ENCODE measurements at regions not wholly inside any gene's neighbourhood (a gene's known extent, or its start where the extent isn't known, plus 50 kb on each side); places are given as distances from the start of the nearest gene placed in this dataset.

- TF ChIP-seq Cebpa-rat (IDR thresholded peaks at IDR 0.05), result no peak
- H3K9ac ChIP-seq, result no peak overlapping the region
- H4K20me1 ChIP-seq, result peaks cover 10% of the 10 kb centered on the region; the same call in 1 of the 2 replicates
- peaks cover 21% of the 10 kb centered on the region; the same call in 1 of the 2 replicates for H3K36me3 ChIP-seq
- no peaks in the 10 kb centered on the region for H3K9me3 ChIP-seq
- H3K4me3 ChIP-seq, result no peak overlapping the region
- no peak overlapping the region for H3K27ac ChIP-seq
- no peaks in the 10 kb centered on the region for H3K4me1 ChIP-seq
- H3K4me2 ChIP-seq, result no peak overlapping the region
- no peaks in the 10 kb centered on the region for H3K27me3 ChIP-seq
These were observed 387.8 kb upstream of the WWC1 start for GRCh38 chr5:167903659-167904058.

GRCh38 chr5:167905919-167906853 lies 385.3 kb upstream of the WWC1 start:
- H3K9ac ChIP-seq, result no peak overlapping the region
- H3K27ac ChIP-seq, result no peak overlapping the region
- no peaks in the 10 kb centered on the region for H3K27me3 ChIP-seq
- no peak for TF ChIP-seq Cebpa-rat (IDR thresholded peaks at IDR 0.05)
- no peaks in the 10 kb centered on the region for H3K4me1 ChIP-seq
- peaks cover 4% of the 10 kb centered on the region; the same call in 1 of the 2 replicates for H3K36me3 ChIP-seq
- no peak overlapping the region for H3K4me3 ChIP-seq
- no peak overlapping the region for H3K4me2 ChIP-seq
- no peaks in the 10 kb centered on the region for H3K9me3 ChIP-seq
- H4K20me1 ChIP-seq, result peaks cover 10% of the 10 kb centered on the region; the same call in 1 of the 2 replicates

GRCh38 chr5:167908606-167909005 lies 382.8 kb upstream of the WWC1 start:
- TF ChIP-seq Cebpa-rat (IDR thresholded peaks at IDR 0.05), result no peak
- Histone ChIP-seq H3K4me2 (no peak overlapping the region), H3K4me1 (no peaks in the 10 kb centered on the region), H3K9me3 (no peaks in the 10 kb centered on the region), H3K9ac (no peak overlapping the region), H3K36me3 (peaks cover 15% of the 10 kb centered on the region; the same call in 1 of the 2 replicates), H3K27ac (no peak overlapping the region), H4K20me1 (peaks cover 8% of the 10 kb centered on the region; the same call in 1 of the 2 replicates), H3K27me3 (no peaks in the 10 kb centered on the region), H3K4me3 (no peak overlapping the region)

- peaks cover 31% of the 10 kb centered on the region; the same call in 1 of the 2 replicates for H4K20me1 ChIP-seq
- H3K4me1 ChIP-seq, result no peaks in the 10 kb centered on the region
- H3K9me3 ChIP-seq, result no peaks in the 10 kb centered on the region
- peaks cover 44% of the 10 kb centered on the region for H3K36me3 ChIP-seq
- H3K27ac ChIP-seq, result no peak overlapping the region
- H3K4me2 ChIP-seq, result no peak overlapping the region
- H3K4me3 ChIP-seq, result no peak overlapping the region
- H3K9ac ChIP-seq, result no peak overlapping the region
- H3K27me3 ChIP-seq, result no peaks in the 10 kb centered on the region
- no peak for TF ChIP-seq Cebpa-rat (IDR thresholded peaks at IDR 0.05)
These were observed 378.3 kb upstream of the WWC1 start for GRCh38 chr5:167912941-167913665.

GRCh38 chr5:167915237-167915636 lies 376.2 kb upstream of the WWC1 start:
- no peak overlapping the region for H3K9ac ChIP-seq
- no peak overlapping the region for H3K27ac ChIP-seq
- TF ChIP-seq Cebpa-rat (IDR thresholded peaks at IDR 0.05), result no peak
- peaks cover 49% of the 10 kb centered on the region for H3K36me3 ChIP-seq
- no peaks in the 10 kb centered on the region for H3K27me3 ChIP-seq
- H3K4me1 ChIP-seq, result no peaks in the 10 kb centered on the region
- H3K9me3 ChIP-seq, result no peaks in the 10 kb centered on the region
- H4K20me1 ChIP-seq, result peaks cover 31% of the 10 kb centered on the region; the same call in 1 of the 2 replicates
- no peak overlapping the region for H3K4me3 ChIP-seq
- H3K4me2 ChIP-seq, result no peak overlapping the region

GRCh38 chr5:167916261-167916691 lies 375.2 kb upstream of the WWC1 start:
- H3K27ac ChIP-seq, result no peak overlapping the region
- H3K36me3 ChIP-seq, result peaks cover 49% of the 10 kb centered on the region
- H3K4me2 ChIP-seq, result no peak overlapping the region
- TF ChIP-seq Cebpa-rat (IDR thresholded peaks at IDR 0.05), result no peak
- H3K27me3 ChIP-seq, result no peaks in the 10 kb centered on the region
- H3K4me3 ChIP-seq, result no peak overlapping the region
- no peaks in the 10 kb centered on the region for H3K4me1 ChIP-seq
- peaks cover 37% of the 10 kb centered on the region; the same call in 1 of the 2 replicates for H4K20me1 ChIP-seq
- H3K9me3 ChIP-seq, result no peaks in the 10 kb centered on the region
- no peak overlapping the region for H3K9ac ChIP-seq

- no peak overlapping the region for H3K9ac ChIP-seq
- peaks cover 49% of the 10 kb centered on the region for H3K36me3 ChIP-seq
- H3K4me1 ChIP-seq, result no peaks in the 10 kb centered on the region
- no peak overlapping the region for H3K4me2 ChIP-seq
- H3K4me3 ChIP-seq, result no peak overlapping the region
- H3K27ac ChIP-seq, result no peak overlapping the region
- H3K9me3 ChIP-seq, result no peaks in the 10 kb centered on the region
- peaks cover 38% of the 10 kb centered on the region; the same call in 1 of the 2 replicates for H4K20me1 ChIP-seq
- H3K27me3 ChIP-seq, result no peaks in the 10 kb centered on the region
- no peak for TF ChIP-seq Cebpa-rat (IDR thresholded peaks at IDR 0.05)
These were observed 374.7 kb upstream of the WWC1 start for GRCh38 chr5:167916706-167917105.

- Histone ChIP-seq H3K27me3 (no peaks in the 10 kb centered on the region), H3K27ac (no peak overlapping the region), H3K9me3 (no peaks in the 10 kb centered on the region), H4K20me1 (peaks cover 32% of the 10 kb centered on the region; the same call in 1 of the 2 replicates), H3K4me2 (no peak overlapping the region), H3K4me3 (no peak overlapping the region), H3K36me3 (peaks cover 49% of the 10 kb centered on the region), H3K4me1 (no peaks in the 10 kb centered on the region), H3K9ac (no peak overlapping the region)
- no peak for TF ChIP-seq Cebpa-rat (IDR thresholded peaks at IDR 0.05)
These were observed 373.1 kb upstream of the WWC1 start for GRCh38 chr5:167918184-167918812.

GRCh38 chr5:167918813-167919483 lies 372.5 kb upstream of the WWC1 start:
- no peak overlapping the region for H3K27ac ChIP-seq
- TF ChIP-seq Cebpa-rat (IDR thresholded peaks at IDR 0.05), result no peak
- no peak overlapping the region for H3K9ac ChIP-seq
- H4K20me1 ChIP-seq, result peaks cover 27% of the 10 kb centered on the region; the same call in 1 of the 2 replicates
- H3K9me3 ChIP-seq, result 0 out of 2 replicates have a peak, but pooled peaks cover 5% of the 10 kb centered on the region
- no peak overlapping the region for H3K4me2 ChIP-seq
- H3K36me3 ChIP-seq, result peaks cover 50% of the 10 kb centered on the region
- no peaks in the 10 kb centered on the region for H3K27me3 ChIP-seq
- H3K4me1 ChIP-seq, result no peaks in the 10 kb centered on the region
- no peak overlapping the region for H3K4me3 ChIP-seq
